GM21381 (cell line): ENCODE measurements at regions not wholly inside any gene's neighbourhood (a gene's known extent, or its start where the extent isn't known, plus 50 kb on each side); places are given as distances from the start of the nearest gene placed in this dataset.

Source experiments
- ATAC-seq: cut with Tn5 transposase; IDR thresholded peaks from one replicate; pipeline ENCODE4 v1.9.1; 2021; ENCODE audit warnings: mild to moderate bottlenecking, moderate library complexity; ENCODE audit not compliant: unreplicated experiment

DNA sequence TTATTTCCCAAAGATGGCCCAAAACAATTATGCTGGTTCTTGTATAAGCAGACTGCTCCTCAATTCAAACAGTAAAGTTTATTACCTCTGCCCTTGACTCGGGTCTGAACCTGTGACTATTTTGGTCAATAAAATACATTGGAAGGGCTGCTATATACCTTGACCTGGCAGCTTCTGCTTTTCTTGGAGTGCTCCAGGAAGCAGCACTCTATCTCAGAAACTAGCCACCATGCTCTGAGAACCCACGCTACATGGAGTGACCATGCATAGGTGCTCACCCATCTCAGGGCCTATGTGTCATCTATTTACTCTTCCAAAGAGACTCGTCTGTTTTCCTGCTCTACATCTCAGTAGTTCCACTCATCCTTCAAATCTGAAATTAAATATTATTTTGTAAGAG lies 299.9 kb downstream of the AHR start:
- ATAC-seq = no peak

DNA sequence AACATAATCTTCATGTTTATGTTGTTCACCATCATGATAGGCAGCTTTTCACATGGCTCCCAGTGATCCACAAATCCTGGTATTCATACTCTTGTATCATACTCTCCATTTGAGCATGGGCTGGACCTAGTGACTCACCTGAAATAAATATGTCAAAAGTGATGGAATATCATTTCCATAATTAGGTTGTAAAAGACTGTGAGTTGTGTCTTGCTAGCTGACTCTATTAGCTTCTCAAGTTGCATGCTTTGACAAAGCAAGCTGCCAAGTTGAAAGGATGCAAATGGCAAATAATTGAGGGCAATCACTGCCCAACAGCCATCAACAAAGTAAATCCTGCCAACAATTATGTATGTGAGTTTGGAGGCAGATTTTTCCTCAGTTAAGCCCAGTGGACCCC lies 300.4 kb downstream of the AHR start:
- no peak for ATAC-seq

DNA sequence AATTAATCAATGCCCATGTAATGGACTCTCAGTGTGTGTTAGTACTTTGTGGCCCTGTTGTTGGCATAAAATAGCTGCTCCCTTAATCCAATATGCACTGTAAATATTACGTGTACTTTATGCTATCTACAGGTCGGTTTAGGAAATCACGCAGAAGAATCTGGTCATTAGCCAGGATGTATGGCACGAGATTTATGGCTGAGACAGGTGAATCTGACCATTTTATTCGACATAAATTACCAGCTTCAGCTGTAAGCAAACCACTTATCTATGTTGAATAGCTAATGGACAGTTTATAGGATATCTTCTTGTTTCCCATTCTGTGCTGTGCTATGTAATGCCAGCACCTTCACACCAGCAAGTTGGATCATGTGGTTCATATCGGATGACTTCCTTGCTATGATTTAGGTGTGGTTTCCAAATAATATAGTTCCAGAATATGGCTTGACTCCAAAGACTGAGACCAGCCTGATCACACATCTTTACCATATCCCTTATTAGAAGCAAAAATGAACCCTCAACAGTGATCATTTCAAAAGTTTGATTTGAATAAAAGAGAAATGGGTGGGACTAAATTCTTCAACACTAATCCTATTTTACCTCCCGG lies 301.4 kb downstream of the AHR start:
- ATAC-seq = no peak

DNA sequence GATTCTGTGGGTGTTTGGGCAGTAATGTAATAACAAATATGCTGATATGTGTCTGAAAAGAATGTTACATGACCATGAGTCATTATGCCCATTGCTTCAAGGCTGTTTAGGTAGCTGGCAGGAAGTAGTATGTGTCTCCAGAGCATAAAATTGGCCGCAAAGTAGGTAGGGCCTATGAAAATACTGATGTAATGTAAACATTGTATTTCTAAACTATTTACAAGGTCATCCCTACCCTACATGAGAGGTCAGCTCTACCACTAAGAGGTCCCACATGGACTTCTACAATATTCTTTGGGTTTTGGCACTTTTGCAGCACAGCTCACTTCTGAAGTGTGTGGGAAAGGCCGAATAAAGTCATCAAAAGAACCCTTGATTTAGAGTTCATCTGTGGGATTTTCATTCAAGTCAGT lies 301.9 kb downstream of the AHR start:
- no peak for ATAC-seq

DNA sequence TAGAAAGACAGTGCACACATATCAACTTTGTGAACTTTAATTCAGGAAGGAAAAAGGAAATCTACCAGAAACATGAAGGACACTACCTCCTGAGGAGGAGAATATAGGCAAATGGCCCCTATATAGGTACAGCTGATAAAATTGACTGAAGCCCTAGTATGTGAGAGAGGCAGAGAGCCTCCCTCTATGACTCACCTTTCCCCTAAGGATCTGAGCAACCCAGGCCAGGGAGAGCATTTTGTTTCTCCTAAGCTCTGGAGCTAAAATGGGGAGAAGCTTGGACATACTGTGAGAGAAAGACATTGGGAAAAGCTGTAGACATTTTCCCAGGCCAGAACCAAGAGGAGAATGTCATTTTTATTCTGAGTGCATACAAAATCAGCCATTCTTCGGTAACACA lies 303.5 kb downstream of the AHR start:
- no peak for ATAC-seq

DNA sequence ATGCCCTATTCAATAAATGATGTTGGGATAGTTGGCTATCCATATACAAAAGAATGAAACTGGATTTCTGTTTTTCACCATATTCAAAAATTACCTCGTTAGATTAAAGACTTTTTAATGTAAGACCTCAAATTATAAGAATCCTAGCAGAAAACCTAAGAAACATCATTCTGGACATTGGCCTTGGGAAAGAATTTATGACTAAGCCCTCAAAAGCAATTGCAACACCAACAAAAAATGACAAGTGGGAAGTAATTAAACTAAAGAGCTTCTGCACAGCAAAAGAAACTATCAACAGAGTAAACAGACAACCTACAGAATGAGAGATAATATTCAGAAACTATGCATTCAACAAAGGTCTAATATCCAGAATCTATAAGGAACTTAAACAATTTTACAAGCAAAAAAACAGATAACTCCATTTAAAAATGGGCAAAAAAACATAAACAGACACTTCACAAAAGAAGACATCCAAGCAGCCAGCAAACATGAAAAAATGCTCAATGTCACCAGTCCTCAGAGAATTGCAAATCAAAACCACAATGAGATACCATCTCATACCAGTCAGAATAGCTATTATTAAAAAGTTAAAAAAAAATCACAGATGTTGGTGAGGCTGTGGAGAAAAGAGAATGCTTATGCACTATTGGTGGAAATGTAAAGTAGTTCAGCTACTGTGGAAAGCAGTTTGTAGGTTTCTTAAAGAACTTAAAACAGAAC lies 309.8 kb downstream of the AHR start:
- no peak for ATAC-seq

DNA sequence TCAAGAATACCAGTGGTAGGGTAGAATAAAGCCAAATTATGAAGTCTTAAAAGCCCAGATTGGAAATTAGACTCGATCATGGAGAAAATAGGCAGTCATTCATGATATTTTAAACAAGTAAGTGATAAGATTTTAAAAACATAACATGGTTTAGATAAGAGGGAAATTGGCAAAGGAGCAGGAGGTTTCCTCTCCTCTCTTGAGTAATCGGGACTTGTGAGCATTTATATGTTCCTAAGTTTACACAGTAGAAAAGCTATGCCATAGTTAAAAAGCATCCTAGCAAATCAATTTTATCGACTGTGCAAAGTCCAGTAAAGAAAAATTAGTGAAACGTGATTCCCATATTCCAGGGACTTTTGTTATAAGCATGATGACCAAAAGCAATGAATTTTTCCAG lies 313.2 kb downstream of the AHR start:
- ATAC-seq = no peak

DNA sequence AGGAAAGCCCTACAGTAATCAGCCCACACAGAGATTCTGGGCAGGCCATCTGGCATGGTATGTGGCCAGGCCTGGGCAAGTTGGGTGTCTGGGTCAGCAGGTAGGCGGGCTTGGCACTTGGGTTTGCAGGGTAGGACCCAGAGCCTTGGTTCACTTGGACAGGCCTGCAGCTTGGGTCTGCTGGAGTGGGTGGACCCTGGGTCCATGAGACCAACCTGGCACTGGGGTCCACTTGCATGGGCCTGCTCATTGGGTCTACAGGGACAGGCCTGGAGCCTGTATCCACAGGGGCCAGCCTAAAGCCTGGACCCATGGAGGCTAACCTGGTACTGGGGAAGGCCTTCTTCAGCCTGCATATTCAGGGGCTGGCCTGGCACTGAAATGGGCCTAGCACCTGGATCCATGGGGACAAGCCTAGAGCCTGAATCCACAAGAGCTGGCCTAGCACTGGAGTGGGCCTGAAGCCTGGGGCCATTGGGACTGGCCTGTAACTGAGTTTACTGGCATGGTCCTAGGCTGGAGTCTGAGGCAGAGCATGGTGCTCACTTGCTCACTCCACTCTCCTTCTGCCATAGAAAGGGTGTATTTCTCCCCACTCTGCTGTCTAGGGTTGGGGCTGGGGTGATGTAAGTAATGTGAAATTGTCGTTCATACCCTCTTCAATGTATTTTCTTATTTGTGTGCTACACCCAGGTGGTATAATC lies 315.0 kb downstream of the AHR start:
- ATAC-seq = no peak

DNA sequence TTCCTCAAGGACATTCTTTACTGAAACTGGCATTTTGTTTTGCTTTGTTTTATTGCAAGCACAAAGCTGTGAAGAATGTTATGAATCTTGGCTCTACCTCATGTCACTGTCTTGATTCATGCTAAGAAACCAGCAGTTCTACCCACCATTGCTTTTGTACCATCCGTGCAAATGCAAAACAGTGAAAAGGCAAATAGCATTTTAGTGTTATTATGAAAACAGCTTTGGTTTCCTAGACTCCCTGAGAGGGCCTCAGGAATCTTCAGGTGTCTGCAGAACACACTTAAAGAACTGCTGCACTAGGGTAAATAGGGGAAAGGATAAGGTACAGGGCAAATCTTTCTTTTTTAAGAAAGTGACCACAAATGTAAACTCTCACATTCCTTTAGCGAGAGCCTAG lies 318.9 kb downstream of the AHR start:
- no peak for ATAC-seq

DNA sequence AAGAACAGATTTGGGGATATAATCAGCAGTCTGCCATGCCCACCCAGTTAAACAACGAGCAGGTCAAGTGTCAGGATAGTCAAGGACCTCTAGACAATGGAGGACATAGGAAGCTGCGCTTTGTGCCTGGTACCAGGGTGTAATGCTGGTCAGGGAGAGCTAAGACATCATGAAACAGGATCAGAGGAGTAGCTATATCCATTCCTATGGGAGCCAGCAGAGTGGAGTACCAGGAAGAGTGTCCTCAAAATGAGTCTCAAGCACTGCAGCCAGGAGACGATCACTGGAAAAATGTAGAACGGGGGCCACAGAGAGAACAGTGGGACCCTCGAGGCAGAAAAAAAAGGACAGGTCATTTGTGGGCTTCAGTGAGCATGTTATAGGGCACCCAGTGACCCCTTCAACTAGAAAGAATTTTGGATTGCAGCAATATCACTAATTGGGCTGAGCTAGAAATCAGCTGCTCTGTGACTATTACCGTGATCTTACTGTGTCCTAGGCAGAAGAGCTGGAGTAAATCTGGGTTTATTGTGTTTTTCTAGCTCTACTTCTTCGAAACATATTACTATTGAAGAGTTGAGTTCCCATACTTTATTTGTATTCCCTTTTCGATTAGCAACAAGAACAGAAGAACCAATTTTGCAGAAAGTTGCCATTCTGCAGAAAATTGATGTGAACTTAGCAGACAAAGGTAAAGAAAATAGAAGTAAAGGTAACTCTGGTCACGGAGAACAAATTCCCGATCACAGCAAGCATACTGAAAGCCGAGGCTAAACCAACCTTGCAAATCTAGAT lies 319.6 kb downstream of the AHR start:
- ATAC-seq = no peak

DNA sequence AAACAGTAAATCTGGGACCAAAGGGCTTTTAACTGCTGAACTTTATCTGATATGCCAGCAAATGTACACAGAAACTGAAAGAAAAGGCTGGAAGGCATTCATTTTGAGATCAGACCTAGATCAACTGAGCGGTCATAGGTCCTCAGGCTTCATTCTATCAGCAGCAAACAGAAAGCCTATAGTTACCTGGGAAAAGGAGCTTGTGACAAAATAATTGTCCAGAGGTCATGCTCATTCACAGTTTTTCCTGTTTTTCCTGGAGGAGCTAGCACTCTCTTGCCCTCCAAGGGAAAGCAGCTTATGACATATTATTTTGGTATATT lies 320.2 kb downstream of the AHR start:
- no peak for ATAC-seq

DNA sequence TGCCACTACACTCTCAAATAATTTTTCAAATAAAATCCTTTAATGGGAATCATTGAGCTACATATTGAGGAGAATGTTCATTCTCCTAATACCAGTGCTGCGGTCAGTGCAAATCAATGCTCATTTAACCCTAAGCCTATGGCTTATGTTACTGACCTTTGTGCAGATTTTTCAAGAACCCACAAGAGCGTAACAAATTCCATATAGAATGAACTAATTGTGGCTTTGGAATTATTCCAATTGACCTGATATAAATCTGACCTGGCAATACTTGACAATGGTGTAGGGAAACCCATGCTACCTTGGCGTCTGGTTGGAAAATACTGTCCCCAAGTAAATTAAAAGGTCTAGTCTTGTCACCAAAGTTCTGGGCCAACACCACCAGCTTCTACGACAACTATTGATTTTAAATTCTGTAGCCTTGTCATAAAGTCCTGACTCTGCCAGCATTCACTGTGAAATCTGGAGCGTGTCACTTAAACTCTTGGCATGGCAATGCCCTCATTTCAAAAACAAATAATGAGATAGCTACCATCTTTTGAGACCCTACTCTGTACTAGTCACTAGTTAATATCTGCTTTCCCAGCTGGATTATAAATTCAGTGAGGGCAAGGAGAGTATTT lies 320.9 kb downstream of the AHR start:
- no peak for ATAC-seq

DNA sequence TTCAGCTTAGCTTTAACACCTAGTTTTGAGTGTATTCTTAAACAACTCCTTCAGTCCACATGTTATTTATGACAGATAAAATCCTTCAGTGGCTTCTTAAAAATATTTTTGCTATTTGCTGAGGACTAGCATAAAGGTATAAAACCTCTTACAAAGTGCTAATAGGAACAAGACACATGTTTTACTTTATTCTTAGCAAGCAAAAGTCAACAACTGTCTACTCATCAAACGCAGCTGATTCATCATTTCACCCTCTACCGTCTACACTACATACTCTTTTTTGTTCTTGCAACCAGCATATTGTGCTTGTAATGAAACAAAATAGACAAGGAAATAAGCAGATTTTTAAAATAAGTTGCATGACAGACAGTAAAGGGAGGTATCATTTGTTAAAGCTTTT lies 319.7 kb downstream of the SNX13 start:
- no peak for ATAC-seq

DNA sequence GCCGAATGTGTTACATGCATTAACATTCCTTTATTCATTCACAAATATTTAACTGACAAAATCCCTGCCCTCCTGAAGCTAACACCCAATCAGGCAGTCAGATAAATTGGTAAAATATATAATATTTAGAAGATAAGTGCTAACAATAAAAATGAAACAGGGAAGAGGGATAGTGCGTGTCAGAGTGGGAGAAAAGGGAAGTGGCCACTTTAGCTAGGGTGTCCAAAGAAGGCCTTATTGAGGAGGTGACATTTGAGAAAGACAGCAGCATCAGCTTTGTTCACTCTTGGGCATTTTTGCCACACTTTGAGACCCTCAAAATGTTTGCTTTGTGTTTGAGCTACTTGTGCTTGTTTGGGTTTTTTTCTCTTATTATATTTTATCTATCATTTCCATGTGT lies 317.8 kb downstream of the SNX13 start:
- ATAC-seq = no peak

DNA sequence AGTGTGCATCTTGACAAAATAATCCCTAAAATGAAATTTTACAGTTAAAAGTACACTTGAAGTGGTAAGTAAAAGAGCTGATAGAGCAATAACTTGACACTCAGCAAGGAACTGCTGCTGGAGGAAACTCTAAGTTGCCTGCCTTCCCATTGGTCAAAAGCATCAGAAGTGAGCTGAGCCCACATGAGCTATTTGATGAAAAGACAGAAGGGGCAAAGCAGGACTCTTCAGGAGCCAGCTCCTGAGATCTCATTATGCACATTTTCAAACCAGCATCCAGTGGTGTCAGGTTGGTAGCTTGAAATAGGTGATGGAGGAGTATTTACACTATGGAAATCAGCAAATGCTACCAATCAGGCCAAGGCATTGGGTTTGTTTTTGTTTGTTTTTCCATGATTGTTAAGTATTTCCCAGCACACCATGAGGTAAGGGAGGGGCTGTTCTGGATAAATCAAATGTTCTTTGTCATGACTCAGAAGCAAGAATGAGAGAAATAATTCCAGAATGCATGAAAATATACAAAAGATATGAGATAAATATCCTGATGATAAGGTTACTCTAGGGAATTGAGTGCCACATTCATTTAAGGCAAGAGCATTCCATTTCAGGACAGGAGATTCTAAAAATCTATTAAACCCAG lies 316.6 kb downstream of the SNX13 start:
- no peak for ATAC-seq

DNA sequence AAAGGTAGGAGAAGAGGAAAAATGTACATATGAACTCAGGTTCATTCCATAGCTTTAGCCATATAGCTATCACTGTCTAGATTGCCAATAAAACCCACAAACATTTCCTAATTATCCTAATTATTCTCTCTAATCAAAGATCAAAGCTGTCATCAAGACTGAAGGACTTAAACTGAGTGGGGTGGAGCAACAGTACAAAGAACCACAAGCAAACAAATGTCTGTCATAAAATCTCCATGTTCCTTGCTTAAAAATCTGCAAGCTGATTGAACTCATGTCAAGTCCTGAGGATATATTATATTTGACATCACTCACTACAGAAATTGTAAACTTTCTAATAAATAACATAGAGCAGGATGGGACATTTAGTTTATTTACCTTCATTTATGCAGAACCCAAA lies 315.9 kb downstream of the SNX13 start:
- ATAC-seq = no peak

DNA sequence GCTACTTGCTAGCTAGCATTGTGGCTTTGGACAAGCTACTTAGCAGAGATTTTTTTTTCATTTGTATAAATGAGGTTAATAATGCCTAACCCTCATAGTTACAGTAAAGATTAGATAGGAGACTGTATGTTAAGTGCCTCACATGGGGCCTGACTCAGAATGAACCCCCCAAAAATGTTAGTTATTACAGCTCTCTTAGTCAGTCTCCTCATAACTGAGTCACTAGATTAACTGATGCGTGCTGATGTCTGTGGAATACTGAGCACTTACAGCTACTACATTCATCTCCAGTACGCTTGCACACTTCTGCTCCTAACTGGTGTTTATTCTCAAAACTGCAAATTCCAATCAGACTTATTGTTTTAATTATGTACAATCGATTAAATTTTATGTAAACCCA lies 315.3 kb downstream of the SNX13 start:
- ATAC-seq = no peak

DNA sequence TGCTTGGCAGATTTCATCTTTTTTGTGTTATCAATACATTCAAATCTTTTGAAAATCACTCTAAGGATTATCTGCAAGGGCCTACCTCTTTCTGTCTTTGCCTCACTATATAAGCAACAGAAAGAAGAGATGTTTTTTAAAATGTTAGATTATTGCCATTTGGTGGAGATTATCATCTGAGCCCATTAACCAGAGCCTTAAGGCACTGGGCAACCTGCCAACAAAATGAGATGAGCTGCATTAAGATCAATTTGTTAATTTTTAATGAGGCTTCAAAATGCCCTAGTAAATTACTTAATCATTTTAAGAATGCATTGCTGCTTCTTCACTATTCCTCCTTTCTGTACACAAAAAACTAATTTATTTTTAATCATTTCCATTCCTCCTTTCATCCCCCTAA lies 314.1 kb downstream of the SNX13 start:
- ATAC-seq = no peak

DNA sequence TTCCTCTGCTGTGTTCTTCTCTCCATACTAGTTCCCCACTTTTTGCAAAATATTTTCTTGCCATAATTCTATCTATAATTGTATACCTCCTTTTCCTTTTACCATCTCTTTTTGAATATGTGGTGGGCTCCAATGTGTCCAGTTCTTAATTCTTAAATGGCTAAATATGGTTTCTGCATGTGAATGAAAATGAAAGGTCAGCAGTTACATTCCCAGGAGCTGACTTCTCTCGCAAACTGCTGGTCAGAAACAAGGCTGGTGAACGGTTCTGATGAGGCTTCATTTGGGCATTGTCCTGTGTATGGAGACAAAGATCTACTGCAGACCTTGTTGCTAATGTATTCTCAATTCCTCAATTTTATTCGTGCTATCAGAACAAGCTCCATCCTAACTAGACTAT lies 309.2 kb downstream of the SNX13 start:
- ATAC-seq = no peak

DNA sequence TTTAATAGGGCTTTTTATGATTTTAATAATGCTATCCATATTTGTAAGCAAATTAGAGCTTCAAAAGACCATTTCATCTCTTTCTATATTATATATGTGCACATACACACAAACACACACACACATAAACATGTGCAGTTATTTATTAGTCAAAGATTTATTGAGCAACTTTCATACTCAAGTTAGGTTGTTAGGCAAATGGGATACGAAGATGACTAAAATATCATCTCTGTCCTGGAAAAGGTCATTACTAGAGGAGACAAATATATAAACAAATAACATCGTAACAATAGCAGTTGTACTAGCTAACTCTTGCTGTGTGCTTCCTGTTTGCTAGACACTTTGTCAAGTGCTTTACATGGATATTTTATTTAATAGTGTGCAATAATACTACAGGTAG lies 307.9 kb downstream of the SNX13 start:
- no peak for ATAC-seq

DNA sequence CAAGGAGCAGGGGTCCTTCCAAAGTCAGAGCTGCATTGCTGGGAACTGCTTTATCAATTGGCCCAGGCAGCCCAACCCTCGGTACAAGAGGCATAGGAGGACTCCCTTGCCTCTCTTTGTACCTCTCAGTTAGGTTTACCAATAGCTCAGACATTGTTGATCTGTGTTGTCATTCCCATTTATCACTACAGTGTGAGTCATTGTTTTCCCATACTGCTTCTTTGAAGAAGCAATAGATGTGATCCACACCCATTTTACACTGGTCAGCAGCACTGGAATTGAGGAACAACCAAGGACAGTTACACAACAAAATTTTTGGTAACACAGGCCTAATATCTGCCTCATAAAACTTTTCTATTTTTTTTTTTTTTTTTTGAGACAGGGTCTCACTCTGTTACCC lies 307.2 kb downstream of the SNX13 start:
- no peak for ATAC-seq
